PC-3 (cell line): ENCODE measurements at regions not wholly inside any gene's neighbourhood (a gene's known extent, or its start where the extent isn't known, plus 50 kb on each side); places are given as distances from the start of the nearest gene placed in this dataset.

Experiments used
- ATAC-seq: fragments of 200-7000 bp; cut with Tn5 transposase; 2 replicates; pipeline ENCODE4 v1.9.1; 2020; ENCODE audit warnings: mild to moderate bottlenecking, moderate library complexity
- BruUV-seq: library from RNA; stranded (reverse); fragments of 400-500 nt; replicated peaks from 2 replicates; lab custom pipeline; 2021; lab: Mats Ljungman, UMichigan
- CTCF ChIA-PET: fragments of 300-600 bp; sonication (Branson Sonifier 250); formaldehyde crosslinking; loops from one replicate; lab custom pipeline; 2022; ENCODE audit warnings: antibody characterized with exemption; lab: Charles Lee
- POLR2A ChIA-PET: fragments of 300-600 bp; sonication (Branson Sonifier 250); formaldehyde crosslinking; loops from one replicate; lab custom pipeline; 2022; ENCODE audit warnings: antibody characterized with exemption; ENCODE audit not compliant: unreplicated experiment; lab: Charles Lee
- DNase-seq: peaks from one replicate; pipeline ENCODE4 v3.0.0-alpha.2; 2015
- H2AFZ ChIP-seq: fragments of 300-600 bp; sonication (generic); 2 replicates; pipeline ENCODE4 v1.6.0; 2016; ENCODE audit warnings: antibody characterized with exemption, low read length
- H3F3A ChIP-seq: fragments of 300-600 bp; sonication (generic); one replicate; pipeline ENCODE4 v1.6.0; 2017; ENCODE audit warnings: antibody characterized with exemption, low read length, control low read depth, mild to moderate bottlenecking; ENCODE audit not compliant: unreplicated experiment
- H3K27ac ChIP-seq: fragments of 300-600 bp; sonication (generic); 2 replicates; pipeline ENCODE4 v1.5.1; 2016; ENCODE audit warnings: mild to moderate bottlenecking, low read length
- H3K27me3 ChIP-seq: fragments of 300-600 bp; sonication (generic); 2 replicates; pipeline ENCODE4 v1.6.1; 2016; ENCODE audit warnings: low read length, mixed read lengths
- H3K36me3 ChIP-seq: fragments of 300-600 bp; sonication (generic); 2 replicates; pipeline ENCODE4 v1.6.1; 2016; ENCODE audit warnings: low read depth, mixed run types, low read length, mixed read lengths
- H3K4me1 ChIP-seq: fragments of 300-600 bp; sonication (generic); 2 replicates; pipeline ENCODE4 v1.5.1; 2016; ENCODE audit warnings: low read length; ENCODE audit not compliant: insufficient read depth
- H3K4me2 ChIP-seq: fragments of 300-600 bp; sonication (generic); 2 replicates; pipeline ENCODE4 v1.6.0; 2016; ENCODE audit warnings: low read length
- H3K4me3 ChIP-seq: fragments of 300-600 bp; sonication (generic); 2 replicates; pipeline ENCODE4 v1.5.1; 2016; ENCODE audit warnings: mild to moderate bottlenecking, low read length, mixed read lengths
- H3K79me2 ChIP-seq: fragments of 300-600 bp; sonication (generic); 2 replicates; pipeline ENCODE4 v1.6.1; 2017; ENCODE audit warnings: low read length, mixed read lengths
- H3K9ac ChIP-seq: fragments of 300-600 bp; sonication (generic); 2 replicates; pipeline ENCODE4 v1.6.0; 2016; ENCODE audit warnings: mild to moderate bottlenecking, low read length
- H3K9me2 ChIP-seq: fragments of 300-600 bp; sonication (generic); replicated peaks from 2 replicates; pipeline ENCODE4 v1.6.1; 2016; ENCODE audit warnings: mixed run types, low read length, mixed read lengths
- H3K9me3 ChIP-seq: fragments of 300-600 bp; sonication (generic); 2 replicates; pipeline ENCODE4 v1.6.1; 2016; ENCODE audit warnings: low read length, mixed read lengths
- H4K20me1 ChIP-seq: fragments of 300-600 bp; sonication (generic); 2 replicates; pipeline ENCODE4 v1.6.1; 2016; ENCODE audit warnings: low read length, mixed read lengths
- CTCF ChIP-seq: fragments of 300-600 bp; sonication (generic); conservative IDR thresholded peaks from 2 replicates; pipeline ENCODE4 v1.5.1; 2017; ENCODE audit warnings: antibody characterized with exemption, low read depth, mild to moderate bottlenecking, low read length
- EZH2 ChIP-seq: fragments of 300-600 bp; sonication (generic); IDR thresholded peaks from one replicate; pipeline ENCODE4 v1.6.1; 2017; ENCODE audit warnings: antibody characterized with exemption, mild to moderate bottlenecking, low read length; ENCODE audit not compliant: unreplicated experiment
- EZH2phosphoT487 ChIP-seq: fragments of 300-600 bp; sonication (generic); IDR thresholded peaks from 2 replicates; pipeline ENCODE4 v1.6.1; 2018; ENCODE audit warnings: mild to moderate bottlenecking, antibody characterized with exemption, low read length, borderline replicate concordance
- intact Hi-C: fragments of 100-400 bp; cut with micrococcal nuclease; formaldehyde crosslinking; loops from 2 replicates; pipeline ENCODE4 v1.9.0; 2023

GRCh38 chr6:163996491-163996890 is 582.0 kb downstream of the QKI start:
- no peak for DNase-seq
- no peaks in the 10 kb centered on the region for H3K9me3 ChIP-seq
- no peaks in the 10 kb centered on the region for H3K9me2 ChIP-seq
- H3K79me2 ChIP-seq, result no peaks in the 10 kb centered on the region
- H3K4me2 ChIP-seq, result no peak overlapping the region
- H3K4me3 ChIP-seq, result no peak overlapping the region
- no peaks in the 10 kb centered on the region for H3F3A ChIP-seq
- no peaks in the 10 kb centered on the region for H3K27me3 ChIP-seq
- intact Hi-C loops, result no loop called here
- no TSS peak for BruUV-seq
- H3K36me3 ChIP-seq, result no peaks in the 10 kb centered on the region
- ChIA-PET CTCF (no interaction called here), POLR2A (no interaction called here)
- TF ChIP-seq EZH2phosphoT487 (no peak), EZH2 (no peak), CTCF (no peak)
- no peak for ATAC-seq
- H3K9ac ChIP-seq, result no peak overlapping the region
- H3K27ac ChIP-seq, result no peak overlapping the region
- H3K4me1 ChIP-seq, result no peaks in the 10 kb centered on the region
- no peaks in the 10 kb centered on the region for H4K20me1 ChIP-seq
- no peak overlapping the region for H2AFZ ChIP-seq

- H3K4me2 ChIP-seq, result no peak overlapping the region
- no peaks in the 10 kb centered on the region for H3K27me3 ChIP-seq
- CTCF ChIA-PET, result no interaction called here
- no peaks in the 10 kb centered on the region for H4K20me1 ChIP-seq
- no peaks in the 10 kb centered on the region for H3K9me3 ChIP-seq
- H3F3A ChIP-seq, result no peaks in the 10 kb centered on the region
- TF ChIP-seq CTCF, result no peak
- no peak for TF ChIP-seq EZH2
- no peak for TF ChIP-seq EZH2phosphoT487
- no peaks in the 10 kb centered on the region for H3K9me2 ChIP-seq
- H3K4me3 ChIP-seq, result no peak overlapping the region
- H3K4me1 ChIP-seq, result no peaks in the 10 kb centered on the region
- intact Hi-C loops, result no loop called here
- H3K79me2 ChIP-seq, result no peaks in the 10 kb centered on the region
- no peak overlapping the region for H3K9ac ChIP-seq
- H3K27ac ChIP-seq, result no peak overlapping the region
- DNase-seq (no peak), ATAC-seq (no peak)
- POLR2A ChIA-PET, result no interaction called here
- no peak overlapping the region for H2AFZ ChIP-seq
- no peaks in the 10 kb centered on the region for H3K36me3 ChIP-seq
- no TSS peak for BruUV-seq
Measured at GRCh38 chr6:163994566-163994965, 580.0 kb downstream of the QKI start.

GRCh38 chr6:163992701-163993100 is 578.2 kb downstream of the QKI start:
- ATAC-seq, result no peak
- no peak overlapping the region for H3K4me3 ChIP-seq

More at GRCh38 chr6:163992701-163993100, 578.2 kb downstream of the QKI start:
- Histone ChIP-seq H3K4me1 (no peaks in the 10 kb centered on the region), H2AFZ (no peak overlapping the region), H3K9me3 (no peaks in the 10 kb centered on the region), H3F3A (no peaks in the 10 kb centered on the region), H4K20me1 (no peaks in the 10 kb centered on the region), H3K79me2 (no peaks in the 10 kb centered on the region), H3K27ac (no peak overlapping the region), H3K36me3 (no peaks in the 10 kb centered on the region), H3K27me3 (no peaks in the 10 kb centered on the region), H3K4me2 (no peak overlapping the region), H3K9ac (no peak overlapping the region), H3K9me2 (no peaks in the 10 kb centered on the region)
- BruUV-seq, result no TSS peak
- TF ChIP-seq EZH2phosphoT487 (no peak), CTCF (no peak), EZH2 (no peak)
- no peak for DNase-seq
- ChIA-PET CTCF (no interaction called here), POLR2A (no interaction called here)
- intact Hi-C loops, result no loop called here
